LNCaP clone FGC (cell line): ENCODE measurements at regions not wholly inside any gene's neighbourhood (a gene's known extent, or its start where the extent isn't known, plus 50 kb on each side); places are given as distances from the start of the nearest gene placed in this dataset.

ENCODE experiments used
- DNase-seq: peaks from one replicate; pipeline ENCODE4 v3.0.0-alpha.2; 2011; ENCODE audit warnings: low read depth
- H3K4me3 ChIP-seq: 2 replicates; pipeline ENCODE4 v1.5.1; 2011; ENCODE audit warnings: mild to moderate bottlenecking, low read depth, low read length, control low read depth
- TF ChIP-seq, protein P1 (sequence below): IDR thresholded peaks from 2 replicates; pipeline ENCODE4 v1.5.1; 2012; ENCODE audit warnings: mild to moderate bottlenecking; ENCODE audit not compliant: control insufficient read depth, insufficient read depth; ENCODE audit errors: extremely low read depth

DNA sequence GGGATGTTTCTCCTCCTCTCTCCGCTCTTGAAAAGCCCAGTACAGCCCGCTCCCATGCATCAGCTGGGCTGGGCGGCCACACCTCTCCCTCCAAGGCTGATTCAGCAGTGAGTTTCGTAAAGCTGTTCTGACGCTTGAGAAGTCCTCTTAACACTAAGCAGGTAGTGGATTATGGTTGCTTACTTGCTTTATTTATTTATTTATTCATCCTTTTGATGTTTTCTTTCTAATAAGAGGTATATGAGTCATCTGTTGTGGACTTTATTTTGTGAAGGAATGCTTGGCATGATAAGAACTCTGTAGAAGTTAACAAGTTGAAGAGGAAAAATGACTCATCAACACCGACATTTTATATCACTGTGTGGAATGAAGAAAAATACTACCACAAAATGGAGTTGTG is 285.0 kb downstream of the SQOR start:
- DNase-seq, result no peak
- no peak overlapping the region for H3K4me3 ChIP-seq
- TF ChIP-seq, protein P1, sequence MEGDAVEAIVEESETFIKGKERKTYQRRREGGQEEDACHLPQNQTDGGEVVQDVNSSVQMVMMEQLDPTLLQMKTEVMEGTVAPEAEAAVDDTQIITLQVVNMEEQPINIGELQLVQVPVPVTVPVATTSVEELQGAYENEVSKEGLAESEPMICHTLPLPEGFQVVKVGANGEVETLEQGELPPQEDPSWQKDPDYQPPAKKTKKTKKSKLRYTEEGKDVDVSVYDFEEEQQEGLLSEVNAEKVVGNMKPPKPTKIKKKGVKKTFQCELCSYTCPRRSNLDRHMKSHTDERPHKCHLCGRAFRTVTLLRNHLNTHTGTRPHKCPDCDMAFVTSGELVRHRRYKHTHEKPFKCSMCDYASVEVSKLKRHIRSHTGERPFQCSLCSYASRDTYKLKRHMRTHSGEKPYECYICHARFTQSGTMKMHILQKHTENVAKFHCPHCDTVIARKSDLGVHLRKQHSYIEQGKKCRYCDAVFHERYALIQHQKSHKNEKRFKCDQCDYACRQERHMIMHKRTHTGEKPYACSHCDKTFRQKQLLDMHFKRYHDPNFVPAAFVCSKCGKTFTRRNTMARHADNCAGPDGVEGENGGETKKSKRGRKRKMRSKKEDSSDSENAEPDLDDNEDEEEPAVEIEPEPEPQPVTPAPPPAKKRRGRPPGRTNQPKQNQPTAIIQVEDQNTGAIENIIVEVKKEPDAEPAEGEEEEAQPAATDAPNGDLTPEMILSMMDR, result no peak

DNA sequence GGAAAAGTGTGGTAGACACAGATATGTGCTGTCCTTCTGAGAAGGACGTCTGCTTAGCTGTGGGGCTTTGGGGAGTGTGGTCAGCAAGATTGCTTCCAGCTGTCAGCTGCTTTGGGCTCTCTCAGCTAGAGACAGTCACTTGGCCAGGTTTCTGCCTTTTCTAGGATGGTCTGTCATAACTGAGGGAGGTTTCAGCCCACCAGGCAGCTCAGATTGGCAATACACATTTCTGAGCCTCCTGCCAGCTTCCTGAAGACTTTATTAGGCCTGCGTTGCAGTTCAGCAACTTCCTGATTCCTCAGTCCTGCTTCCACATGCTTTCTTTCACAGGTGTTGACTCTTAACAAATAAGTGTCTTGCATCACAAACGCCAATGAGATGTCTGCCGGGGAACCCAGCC is 286.5 kb downstream of the SQOR start:
- TF ChIP-seq, protein P1, result no peak
- peak; percentile 63 for DNase-seq

DNA sequence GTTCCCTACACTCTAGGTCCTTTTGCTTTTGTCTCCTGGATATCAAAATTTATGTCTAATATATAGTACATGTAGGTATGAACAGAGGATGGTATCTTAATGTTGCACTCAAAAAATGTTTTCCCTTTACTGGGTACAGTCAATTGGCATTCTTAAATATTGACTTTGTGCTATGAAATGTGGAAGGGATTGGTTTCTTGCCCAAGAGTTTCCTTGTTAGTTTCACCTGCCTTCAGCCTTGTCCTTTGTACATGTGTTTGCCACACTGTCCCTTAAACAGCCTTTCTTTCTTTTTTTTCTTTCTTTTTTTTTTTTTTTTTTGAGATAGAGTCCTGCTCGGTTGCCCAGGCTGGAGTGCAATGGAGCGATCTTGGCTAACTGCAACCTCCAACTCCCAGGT is 287.1 kb downstream of the SQOR start:
- H3K4me3 ChIP-seq, result no peak overlapping the region
- TF ChIP-seq, protein P1, result no peak
- DNase-seq, result peak; percentile 7

More for the DNA sequence above, 286.5 kb downstream of the SQOR start:
- no peak overlapping the region for H3K4me3 ChIP-seq

DNA sequence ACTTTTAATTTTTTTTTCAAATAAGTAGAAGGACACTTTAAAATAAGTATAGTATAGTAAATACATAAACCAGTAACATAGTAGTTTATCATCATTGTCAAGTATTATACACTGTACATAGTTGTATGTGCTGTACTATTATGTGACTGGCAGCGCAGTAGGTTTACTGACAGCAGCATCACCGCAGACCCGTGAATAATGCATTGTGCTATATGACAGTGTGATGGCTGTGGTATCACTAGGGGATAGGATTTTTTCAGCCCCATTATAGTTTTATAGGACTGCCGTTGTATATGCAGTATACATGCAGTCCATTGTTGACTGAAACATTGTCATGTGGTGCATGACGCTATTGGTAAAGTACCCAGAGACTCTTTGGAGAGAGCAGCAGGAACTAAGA is 306.5 kb downstream of the SQOR start:
- no peak overlapping the region for H3K4me3 ChIP-seq
- TF ChIP-seq, protein P1, result no peak
- no peak for DNase-seq

- no peak overlapping the region for H3K4me3 ChIP-seq
- TF ChIP-seq, protein P1, result no peak
- no peak for DNase-seq
Observed at GRCh38 chr15:45943240-45943639, 308.4 kb downstream of the SQOR start.

- no peak overlapping the region for H3K4me3 ChIP-seq
- TF ChIP-seq, protein P1, result no peak
- DNase-seq, result no peak
Observed at GRCh38 chr15:45946111-45946510, 311.3 kb downstream of the SQOR start.

- H3K4me3 ChIP-seq, result no peak overlapping the region
- DNase-seq, result no peak
- TF ChIP-seq, protein P1, result no peak
Observed at GRCh38 chr15:45948181-45948621, 313.4 kb downstream of the SQOR start.
